IMR-90 (cell line): ENCODE measurements at regions not wholly inside any gene's neighbourhood (a gene's known extent, or its start where the extent isn't known, plus 50 kb on each side); places are given as distances from the start of the nearest gene placed in this dataset.

Experiments
- ATAC-seq: fragments of 200-7000 bp; cut with Tn5 transposase; 2 replicates; pipeline ENCODE4 v1.9.1; 2020; ENCODE audit warnings: low read depth, mild to moderate bottlenecking, moderate library complexity
- BruUV-seq: library from RNA; stranded (reverse); fragments of 400-500 nt; replicated peaks from 2 replicates; lab custom pipeline; 2021; lab: Mats Ljungman, UMichigan
- CTCF ChIA-PET: fragments of 300-600 bp; formaldehyde crosslinking; extraction: SDS; loops from one replicate; lab custom pipeline; 2021; ENCODE audit warnings: antibody characterized with exemption; lab: Yijun Ruan, JAX
- POLR2A ChIA-PET: fragments of 300-600 bp; sonication (Branson Sonifier 250); formaldehyde crosslinking; loops from one replicate; lab custom pipeline; 2022; ENCODE audit warnings: antibody characterized with exemption; ENCODE audit not compliant: unreplicated experiment; lab: Charles Lee
- DNase-seq: peaks from one replicate; pipeline ENCODE4 v3.0.0; 2013
- H2AFZ ChIP-seq: replicated peaks from 2 replicates; pipeline ENCODE3; 2013; ENCODE audit warnings: low read length, mild to moderate bottlenecking; ENCODE audit not compliant: poor library complexity
- H2AK5ac ChIP-seq: 2 replicates; pipeline ENCODE4 v1.6.1; 2013; ENCODE audit warnings: low read depth, low read length, inconsistent platforms
- H2AK9ac ChIP-seq: replicated peaks from 2 replicates; pipeline ENCODE3; 2013; ENCODE audit warnings: mild to moderate bottlenecking, low read depth, low read length, moderate library complexity; ENCODE audit not compliant: poor library complexity
- H2BK120ac ChIP-seq: 2 replicates; pipeline ENCODE4 v1.6.1; 2013; ENCODE audit warnings: low read depth, low read length, inconsistent platforms
- H2BK15ac ChIP-seq: 3 replicates; pipeline ENCODE4 v1.6.1; 2013; ENCODE audit warnings: low read depth, low read length, inconsistent platforms
- H2BK20ac ChIP-seq: 2 replicates; pipeline ENCODE4 v1.6.1; 2013; ENCODE audit warnings: low read depth, mild to moderate bottlenecking, inconsistent platforms, low read length, moderate library complexity
- H2BK5ac ChIP-seq: 2 replicates; pipeline ENCODE4 v1.6.1; 2013; ENCODE audit warnings: mild to moderate bottlenecking, low read depth, low read length, inconsistent platforms; ENCODE audit not compliant: poor library complexity, severe bottlenecking
- H3K14ac ChIP-seq: replicated peaks from 2 replicates; pipeline ENCODE4 v1.6.1; 2013; ENCODE audit warnings: low read depth, low read length, inconsistent platforms
- H3K18ac ChIP-seq: 2 replicates; pipeline ENCODE4 v1.6.1; 2013; ENCODE audit warnings: low read depth, low read length, control low read depth
- H3K23ac ChIP-seq: 2 replicates; pipeline ENCODE4 v1.6.1; 2013; ENCODE audit warnings: low read depth, low read length, inconsistent platforms
- H3K27ac ChIP-seq: 2 replicates; pipeline ENCODE4 v1.5.1; 2013; ENCODE audit warnings: mild to moderate bottlenecking, control low read depth, low read length; ENCODE audit not compliant: insufficient read depth
- H3K27me3 ChIP-seq: 2 replicates; pipeline ENCODE4 v1.6.1; 2013; ENCODE audit warnings: low read length; ENCODE audit not compliant: control insufficient read depth, insufficient read depth
- H3K36me3 ChIP-seq: 2 replicates; pipeline ENCODE4 v1.6.1; 2013; ENCODE audit warnings: low read length, mixed read lengths; ENCODE audit not compliant: control insufficient read depth, insufficient read depth
- H3K4ac ChIP-seq: 2 replicates; pipeline ENCODE4 v1.6.1; 2013; ENCODE audit warnings: low read depth, low read length, inconsistent platforms
- H3K4me1 ChIP-seq: 2 replicates; pipeline ENCODE4 v1.6.1; 2013; ENCODE audit warnings: low read length, mixed read lengths; ENCODE audit not compliant: control insufficient read depth, insufficient read depth
- H3K4me2 ChIP-seq: 2 replicates; pipeline ENCODE4 v1.6.1; 2013; ENCODE audit warnings: low read depth, mild to moderate bottlenecking, control low read depth, low read length, moderate library complexity
- H3K4me3 ChIP-seq: 2 replicates; pipeline ENCODE4 v1.5.1; 2013; ENCODE audit warnings: low read depth, mild to moderate bottlenecking, control low read depth, low read length, moderate library complexity; ENCODE audit not compliant: insufficient read depth
- H3K56ac ChIP-seq: 2 replicates; pipeline ENCODE4 v1.6.1; 2013; ENCODE audit warnings: low read length, inconsistent platforms; ENCODE audit not compliant: insufficient read depth; ENCODE audit errors: extremely low read depth
- H3K79me1 ChIP-seq, 2 experiments: 2 replicates each; pipeline ENCODE4 v1.6.1; 2013; ENCODE audit warnings: low read length in 2 of 2, inconsistent platforms in 1 of 2, low read depth in 1 of 2
- H3K9ac ChIP-seq: 2 replicates; pipeline ENCODE4 v1.6.1; 2013; ENCODE audit warnings: low read depth, low read length, control low read depth
- H3K9me1 ChIP-seq: 2 replicates; pipeline ENCODE4 v1.6.1; 2013; ENCODE audit warnings: low read length, inconsistent platforms; ENCODE audit not compliant: insufficient read depth
- H3K9me3 ChIP-seq: 2 replicates; pipeline ENCODE4 v1.6.1; 2013; ENCODE audit warnings: low read length; ENCODE audit not compliant: control insufficient read depth, insufficient read depth
- H4K20me1 ChIP-seq: 2 replicates; pipeline ENCODE4 v1.6.1; 2013; ENCODE audit warnings: low read length, inconsistent platforms; ENCODE audit not compliant: insufficient read depth
- H4K5ac ChIP-seq: 2 replicates; pipeline ENCODE4 v1.6.1; 2013; ENCODE audit warnings: mild to moderate bottlenecking, low read depth, low read length, control low read depth
- H4K8ac ChIP-seq, 2 experiments: 2 replicates each; pipeline ENCODE4 v1.6.1; 2013; ENCODE audit warnings: low read depth in 2 of 2, low read length in 2 of 2, control low read depth in 1 of 2, inconsistent platforms in 1 of 2
- H4K91ac ChIP-seq: 2 replicates; pipeline ENCODE4 v1.6.1; 2013; ENCODE audit warnings: low read depth, low read length, inconsistent platforms; ENCODE audit not compliant: insufficient read depth
- BHLHE40 ChIP-seq: fragments of 150-350 bp; IDR thresholded peaks from 2 replicates; pipeline ENCODE4 v1.6.1; 2016; ENCODE audit warnings: mild to moderate bottlenecking, low read depth, low read length
- CEBPB ChIP-seq: IDR thresholded peaks from 2 replicates; pipeline ENCODE4 v1.6.1; 2012; ENCODE audit warnings: low read depth, low read length, improper control_type of control experiment
- CHD1 ChIP-seq: IDR thresholded peaks from 2 replicates; pipeline ENCODE4 v1.6.1; 2012; ENCODE audit warnings: low read depth, low read length, improper control_type of control experiment
- FOS ChIP-seq: fragments of 150-350 bp; IDR thresholded peaks from 2 replicates; pipeline ENCODE4 v1.6.1; 2016; ENCODE audit warnings: low read depth, low read length
- MAFK ChIP-seq: IDR thresholded peaks from 2 replicates; pipeline ENCODE4 v1.6.1; 2012; ENCODE audit warnings: low read depth, low read length, improper control_type of control experiment
- MXI1 ChIP-seq: IDR thresholded peaks from 2 replicates; pipeline ENCODE4 v1.6.1; 2012; ENCODE audit warnings: low read depth, mild to moderate bottlenecking, low read length, moderate library complexity, borderline replicate concordance
- POLR2A ChIP-seq: IDR thresholded peaks from 2 replicates; pipeline ENCODE4 v1.6.1; 2012; ENCODE audit warnings: mild to moderate bottlenecking, low read depth, low read length
- RAD21 ChIP-seq: IDR thresholded peaks from 2 replicates; pipeline ENCODE4 v1.6.1; 2012; ENCODE audit warnings: low read length, improper control_type of control experiment
- RCOR1 ChIP-seq: IDR thresholded peaks from 2 replicates; pipeline ENCODE4 v1.6.1; 2012; ENCODE audit warnings: mild to moderate bottlenecking, low read length, improper control_type of control experiment; ENCODE audit not compliant: insufficient replicate concordance
- SMC3 ChIP-seq: fragments of 150-350 bp; IDR thresholded peaks from 2 replicates; pipeline ENCODE4 v1.6.1; 2016; ENCODE audit warnings: low read depth, mild to moderate bottlenecking, antibody characterized with exemption, low read length, moderate library complexity
- USF2 ChIP-seq: fragments of 150-350 bp; IDR thresholded peaks from 2 replicates; pipeline ENCODE4 v1.6.1; 2017; ENCODE audit warnings: mild to moderate bottlenecking, antibody characterized with exemption, low read length, low read depth
- WGBS, 2 experiments: methylation state at CpG; one replicate each; pipeline versions ENCODE4 v1.1.5 to v1.1.7; 2013; ENCODE audit warnings: missing lambda C conversion rate in 2 of 2; ENCODE audit not compliant: insufficient read length in 1 of 2; ENCODE audit errors: extremely low coverage in 2 of 2; 5-methylcytosine and 5-hydroxymethylcytosine counted together
- dilution Hi-C: fragments of 300-500 bp; cut with HindIII; formaldehyde crosslinking; loops from one replicate; pipeline ENCODE4 v1.14.3; 2018; ENCODE audit warnings: low sequenced_read_pairs; ENCODE audit not compliant: unreplicated experiment
- in situ Hi-C: fragments of 300-500 bp; cut with MboI; formaldehyde crosslinking; loops from 3 replicates; pipeline ENCODE4 v1.14.3; 2019; ENCODE audit warnings: low sequenced_read_pairs, inconsistent platforms, mixed read lengths
- intact Hi-C: fragments of 100-400 bp; cut with micrococcal nuclease; formaldehyde crosslinking; loops from 2 replicates; pipeline ENCODE4 v1.10.0; 2022
- TF ChIP-seq, protein P1 (sequence below): conservative IDR thresholded peaks from 2 replicates; pipeline ENCODE4 v1.5.1; 2012; ENCODE audit warnings: mild to moderate bottlenecking, low read depth, low read length, improper control_type of control experiment

GRCh38 chr16:72664056-72664508 lies 383.8 kb downstream of the ZFHX3 start:
- H3K14ac ChIP-seq: no peak overlapping the region; the same call in 1 of the 2 replicates
- H2BK20ac ChIP-seq: no peak overlapping the region
- H2AK9ac ChIP-seq: no peak overlapping the region
- CTCF ChIA-PET: interaction anchor here (0.6 to 1.3 kb wide), 3 partner anchors 9 to 787 kb away, joined by 3 to 4 read pairs (median 4); no protein-coding TSS in a partner anchor
- no TSS peak for BruUV-seq
- H3K27me3 ChIP-seq: no peaks in the 10 kb centered on the region
- H3K9ac ChIP-seq: peak overlapping the region; percentile 17; the same call in 1 of the 2 replicates
- H3K4me1 ChIP-seq: no peaks in the 10 kb centered on the region
- no peaks in the 10 kb centered on the region for H3K36me3 ChIP-seq
- TF ChIP-seq CEBPB (no peak), SMC3 (no peak), RAD21 (no peak), MXI1 (no peak), FOS (no peak), MAFK (no peak), RCOR1 (no peak), USF2 (no peak), BHLHE40 (no peak), CHD1 (no peak), POLR2A (no peak)
- TF ChIP-seq, protein P1, sequence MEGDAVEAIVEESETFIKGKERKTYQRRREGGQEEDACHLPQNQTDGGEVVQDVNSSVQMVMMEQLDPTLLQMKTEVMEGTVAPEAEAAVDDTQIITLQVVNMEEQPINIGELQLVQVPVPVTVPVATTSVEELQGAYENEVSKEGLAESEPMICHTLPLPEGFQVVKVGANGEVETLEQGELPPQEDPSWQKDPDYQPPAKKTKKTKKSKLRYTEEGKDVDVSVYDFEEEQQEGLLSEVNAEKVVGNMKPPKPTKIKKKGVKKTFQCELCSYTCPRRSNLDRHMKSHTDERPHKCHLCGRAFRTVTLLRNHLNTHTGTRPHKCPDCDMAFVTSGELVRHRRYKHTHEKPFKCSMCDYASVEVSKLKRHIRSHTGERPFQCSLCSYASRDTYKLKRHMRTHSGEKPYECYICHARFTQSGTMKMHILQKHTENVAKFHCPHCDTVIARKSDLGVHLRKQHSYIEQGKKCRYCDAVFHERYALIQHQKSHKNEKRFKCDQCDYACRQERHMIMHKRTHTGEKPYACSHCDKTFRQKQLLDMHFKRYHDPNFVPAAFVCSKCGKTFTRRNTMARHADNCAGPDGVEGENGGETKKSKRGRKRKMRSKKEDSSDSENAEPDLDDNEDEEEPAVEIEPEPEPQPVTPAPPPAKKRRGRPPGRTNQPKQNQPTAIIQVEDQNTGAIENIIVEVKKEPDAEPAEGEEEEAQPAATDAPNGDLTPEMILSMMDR: no peak
- H3K23ac ChIP-seq: peak overlapping the region; percentile 76
- no peaks in the 10 kb centered on the region for H3K9me3 ChIP-seq
- H4K5ac ChIP-seq: no peak overlapping the region
- H3K56ac ChIP-seq: no peak overlapping the region; the same call in 1 of the 2 replicates
- H2BK120ac ChIP-seq: no peak overlapping the region
- H3K18ac ChIP-seq: no peak overlapping the region
- dilution Hi-C loops: no loop called here
- H2BK5ac ChIP-seq: no peak overlapping the region
- H2AK5ac ChIP-seq: no peak overlapping the region
- DNase-seq (peak; percentile 7), ATAC-seq (no peak)
- no peaks in the 10 kb centered on the region for H4K20me1 ChIP-seq
- peak overlapping the region; percentile 54 for H3K4me3 ChIP-seq
- 0 out of 4 replicates have a peak overlapping the region, but pooled peaks of 1 of the 2 experiments have one; percentile 60 for H4K8ac ChIP-seq
- H3K27ac ChIP-seq: no peak overlapping the region; the same call in 1 of the 2 replicates
- peak overlapping the region; percentile 90 for H3K4me2 ChIP-seq
- no peak overlapping the region for H3K4ac ChIP-seq
- intact Hi-C loops: loop anchor here (5.0 to 10.0 kb wide), 4 partner anchors 162 to 539 kb away; no protein-coding TSS in a partner anchor
- no peak overlapping the region for H2BK15ac ChIP-seq
- peaks cover 3 to 6% of the 10 kb centered on the region in 2 experiments; a peak in 1 of 4 replicates for H3K79me1 ChIP-seq
- WGBS, 2 experiments: 0% methylated on average over 5 of the region's 18 CpGs; no CpG with 5 or more reads in 1 of the 2 experiments
- H4K91ac ChIP-seq: no peak overlapping the region
- H3K9me1 ChIP-seq: no peaks in the 10 kb centered on the region
- POLR2A ChIA-PET: no interaction called here
- peak overlapping the region; percentile 97 for H2AFZ ChIP-seq
- in situ Hi-C loops: loop anchor here (10.0 kb wide), 2 partner anchors 271 to 401 kb away; no protein-coding TSS in a partner anchor
